ENCODE measurements at regions not wholly inside any gene's neighbourhood (a gene's known extent, or its start where the extent isn't known, plus 50 kb on each side); places are given as distances from the start of the nearest gene placed in this dataset.

DNA sequence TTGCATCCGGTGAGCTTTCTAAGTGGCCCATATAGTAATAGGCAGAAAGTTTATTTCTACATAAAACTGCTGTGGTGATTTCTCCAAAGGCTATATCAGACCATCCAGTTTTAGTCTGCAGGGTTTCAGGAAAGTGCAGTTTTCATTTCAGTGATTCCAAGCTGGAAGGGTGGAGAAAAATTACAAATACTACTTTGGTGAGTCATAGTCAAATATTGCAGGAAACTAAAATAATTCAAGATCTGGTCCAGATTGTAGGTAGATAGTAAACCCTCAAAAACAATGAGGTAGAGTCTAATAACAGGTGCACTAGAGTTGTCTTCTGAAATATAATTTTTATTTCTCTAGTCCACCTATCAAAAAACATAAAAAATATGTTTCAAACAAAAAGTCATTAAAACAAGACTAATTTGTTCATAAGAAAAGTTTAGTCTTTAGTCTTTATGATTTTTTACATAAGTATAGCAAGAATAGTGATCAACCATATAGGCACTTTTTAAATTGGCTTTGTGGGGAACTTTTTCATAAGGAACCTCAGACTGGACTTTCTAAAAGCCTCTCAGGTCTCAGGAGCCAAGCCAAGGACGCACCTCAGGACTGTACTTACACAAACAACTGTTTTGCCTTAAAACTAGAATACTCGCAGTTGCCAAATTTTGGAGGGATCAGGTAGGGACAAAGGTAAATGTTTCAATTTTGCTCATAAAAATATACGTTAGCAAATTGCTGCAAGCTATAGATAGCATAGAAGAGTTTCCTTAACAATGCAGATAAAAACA is 101.8 kb upstream of the TLR3 start:
- TF ChIP-seq, protein P1, sequence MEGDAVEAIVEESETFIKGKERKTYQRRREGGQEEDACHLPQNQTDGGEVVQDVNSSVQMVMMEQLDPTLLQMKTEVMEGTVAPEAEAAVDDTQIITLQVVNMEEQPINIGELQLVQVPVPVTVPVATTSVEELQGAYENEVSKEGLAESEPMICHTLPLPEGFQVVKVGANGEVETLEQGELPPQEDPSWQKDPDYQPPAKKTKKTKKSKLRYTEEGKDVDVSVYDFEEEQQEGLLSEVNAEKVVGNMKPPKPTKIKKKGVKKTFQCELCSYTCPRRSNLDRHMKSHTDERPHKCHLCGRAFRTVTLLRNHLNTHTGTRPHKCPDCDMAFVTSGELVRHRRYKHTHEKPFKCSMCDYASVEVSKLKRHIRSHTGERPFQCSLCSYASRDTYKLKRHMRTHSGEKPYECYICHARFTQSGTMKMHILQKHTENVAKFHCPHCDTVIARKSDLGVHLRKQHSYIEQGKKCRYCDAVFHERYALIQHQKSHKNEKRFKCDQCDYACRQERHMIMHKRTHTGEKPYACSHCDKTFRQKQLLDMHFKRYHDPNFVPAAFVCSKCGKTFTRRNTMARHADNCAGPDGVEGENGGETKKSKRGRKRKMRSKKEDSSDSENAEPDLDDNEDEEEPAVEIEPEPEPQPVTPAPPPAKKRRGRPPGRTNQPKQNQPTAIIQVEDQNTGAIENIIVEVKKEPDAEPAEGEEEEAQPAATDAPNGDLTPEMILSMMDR (IDR thresholded peaks at IDR 0.05) = no peak
- TF ChIP-seq POLR2A (IDR thresholded peaks at IDR 0.05) (no peak), EP300 (IDR thresholded peaks at IDR 0.05) (no peak)
